ENCODE measurements at regions not wholly inside any gene's neighbourhood (a gene's known extent, or its start where the extent isn't known, plus 50 kb on each side); places are given as distances from the start of the nearest gene placed in this dataset.
A peak's percentile ranks its signal among the peaks of the same experiment; 100 is the strongest.

- H3K27me3 ChIP-seq (ENCODE audit: low read length): no peaks in the 10 kb centered on the region
- H3K27ac ChIP-seq (ENCODE audit: low read length): 0 out of 2 replicates have a peak overlapping the region, but pooled peaks have one; percentile 18
- H3K4me1 ChIP-seq (ENCODE audit: low read length): peaks cover 15% of the 10 kb centered on the region
- H3K9me3 ChIP-seq (ENCODE audit: low read length): no peaks in the 10 kb centered on the region
- peak overlapping the region; percentile 17; the same call in 1 of the 2 replicates for H3K4me3 ChIP-seq (ENCODE audit: low read length)
- H3K4me2 ChIP-seq (ENCODE audit: low read depth, low read length, poor library complexity, severe bottlenecking): peak overlapping the region; percentile 39
- peak; percentile 41 for DNase-seq
- H4K20me1 ChIP-seq (ENCODE audit: insufficient read depth, low read depth, low read length): no peaks in the 10 kb centered on the region
- H3K9ac ChIP-seq (ENCODE audit: low read length): no peak overlapping the region
- no peaks in the 10 kb centered on the region for H3K79me2 ChIP-seq (ENCODE audit: low read length)
- H2AFZ ChIP-seq (ENCODE audit: low read length): no peak overlapping the region
- no peaks in the 10 kb centered on the region for H3K36me3 ChIP-seq (ENCODE audit: insufficient read depth, low read length)
- no peaks in the 10 kb centered on the region for H3K9me2 ChIP-seq (replicated peaks; ENCODE audit: insufficient read depth, low read length)
Observed at GRCh38 chr11:112583261-112583893, 322.7 kb upstream of the PLET1 start.

- peaks cover 15% of the 10 kb centered on the region for H3K4me1 ChIP-seq (ENCODE audit: low read length)
- no peaks in the 10 kb centered on the region for H3K9me2 ChIP-seq (replicated peaks; ENCODE audit: insufficient read depth, low read length)
- no peak overlapping the region for H3K4me2 ChIP-seq (ENCODE audit: low read depth, low read length, poor library complexity, severe bottlenecking)
- no peak overlapping the region for H3K4me3 ChIP-seq (ENCODE audit: low read length)
- H2AFZ ChIP-seq (ENCODE audit: low read length): no peak overlapping the region
- no peaks in the 10 kb centered on the region for H3K36me3 ChIP-seq (ENCODE audit: insufficient read depth, low read length)
- H3K27me3 ChIP-seq (ENCODE audit: low read length): no peaks in the 10 kb centered on the region
- H3K9ac ChIP-seq (ENCODE audit: low read length): no peak overlapping the region
- no peaks in the 10 kb centered on the region for H3K79me2 ChIP-seq (ENCODE audit: low read length)
- no peaks in the 10 kb centered on the region for H3K9me3 ChIP-seq (ENCODE audit: low read length)
- H3K27ac ChIP-seq (ENCODE audit: low read length): no peak overlapping the region
- no peaks in the 10 kb centered on the region for H4K20me1 ChIP-seq (ENCODE audit: insufficient read depth, low read depth, low read length)
- DNase-seq: peak; percentile 44
Observed at GRCh38 chr11:112584672-112585071, 324.0 kb upstream of the PLET1 start.

- no peak overlapping the region for H3K4me2 ChIP-seq (ENCODE audit: low read depth, low read length, poor library complexity, severe bottlenecking)
- no peaks in the 10 kb centered on the region for H3K9me2 ChIP-seq (replicated peaks; ENCODE audit: insufficient read depth, low read length)
- H2AFZ ChIP-seq (ENCODE audit: low read length): no peak overlapping the region
- no peak overlapping the region for H3K9ac ChIP-seq (ENCODE audit: low read length)
- H3K9me3 ChIP-seq (ENCODE audit: low read length): no peaks in the 10 kb centered on the region
- H3K36me3 ChIP-seq (ENCODE audit: insufficient read depth, low read length): no peaks in the 10 kb centered on the region
- H3K79me2 ChIP-seq (ENCODE audit: low read length): no peaks in the 10 kb centered on the region
- H3K27me3 ChIP-seq (ENCODE audit: low read length): no peaks in the 10 kb centered on the region
- DNase-seq: no peak
- peaks cover 13% of the 10 kb centered on the region for H3K4me1 ChIP-seq (ENCODE audit: low read length)
- no peaks in the 10 kb centered on the region for H4K20me1 ChIP-seq (ENCODE audit: insufficient read depth, low read depth, low read length)
- H3K4me3 ChIP-seq (ENCODE audit: low read length): no peak overlapping the region
- no peak overlapping the region for H3K27ac ChIP-seq (ENCODE audit: low read length)
Observed at GRCh38 chr11:112587664-112588063, 327.0 kb upstream of the PLET1 start.

GRCh38 chr11:112588252-112588694, 327.6 kb upstream of the PLET1 start:
- Histone ChIP-seq H3K4me2 (ENCODE audit: low read depth, low read length, poor library complexity, severe bottlenecking) (no peak overlapping the region), H4K20me1 (ENCODE audit: insufficient read depth, low read depth, low read length) (no peaks in the 10 kb centered on the region), H2AFZ (ENCODE audit: low read length) (no peak overlapping the region), H3K27ac (ENCODE audit: low read length) (no peak overlapping the region), H3K9ac (ENCODE audit: low read length) (no peak overlapping the region), H3K9me3 (ENCODE audit: low read length) (no peaks in the 10 kb centered on the region), H3K4me3 (ENCODE audit: low read length) (no peak overlapping the region), H3K9me2 (replicated peaks; ENCODE audit: insufficient read depth, low read length) (no peaks in the 10 kb centered on the region), H3K79me2 (ENCODE audit: low read length) (no peaks in the 10 kb centered on the region), H3K36me3 (ENCODE audit: insufficient read depth, low read length) (no peaks in the 10 kb centered on the region), H3K4me1 (ENCODE audit: low read length) (peaks cover 7% of the 10 kb centered on the region), H3K27me3 (ENCODE audit: low read length) (no peaks in the 10 kb centered on the region)
- DNase-seq: peak; percentile 84

- Histone ChIP-seq H3K9ac (ENCODE audit: low read length) (no peak overlapping the region), H3K4me2 (ENCODE audit: low read depth, low read length, poor library complexity, severe bottlenecking) (no peak overlapping the region), H4K20me1 (ENCODE audit: insufficient read depth, low read depth, low read length) (no peaks in the 10 kb centered on the region), H3K4me3 (ENCODE audit: low read length) (no peak overlapping the region), H3K79me2 (ENCODE audit: low read length) (no peaks in the 10 kb centered on the region), H3K36me3 (ENCODE audit: insufficient read depth, low read length) (no peaks in the 10 kb centered on the region), H3K9me3 (ENCODE audit: low read length) (no peaks in the 10 kb centered on the region), H3K27ac (ENCODE audit: low read length) (no peak overlapping the region), H3K27me3 (ENCODE audit: low read length) (no peaks in the 10 kb centered on the region), H2AFZ (ENCODE audit: low read length) (no peak overlapping the region), H3K4me1 (ENCODE audit: low read length) (no peaks in the 10 kb centered on the region), H3K9me2 (replicated peaks; ENCODE audit: insufficient read depth, low read length) (no peaks in the 10 kb centered on the region)
- DNase-seq: no peak
Observed at GRCh38 chr11:112589155-112589554, 328.5 kb upstream of the PLET1 start.

GRCh38 chr11:112590764-112591163, 330.1 kb upstream of the PLET1 start:
- no peak overlapping the region for H3K27ac ChIP-seq (ENCODE audit: low read length)
- H3K27me3 ChIP-seq (ENCODE audit: low read length): no peaks in the 10 kb centered on the region
- no peaks in the 10 kb centered on the region for H3K9me2 ChIP-seq (replicated peaks; ENCODE audit: insufficient read depth, low read length)
- H3K9me3 ChIP-seq (ENCODE audit: low read length): no peaks in the 10 kb centered on the region
- H3K36me3 ChIP-seq (ENCODE audit: insufficient read depth, low read length): no peaks in the 10 kb centered on the region
- no peaks in the 10 kb centered on the region for H3K79me2 ChIP-seq (ENCODE audit: low read length)
- no peak for DNase-seq
- H3K9ac ChIP-seq (ENCODE audit: low read length): no peak overlapping the region
- H3K4me1 ChIP-seq (ENCODE audit: low read length): no peaks in the 10 kb centered on the region
- no peak overlapping the region for H3K4me3 ChIP-seq (ENCODE audit: low read length)
- H2AFZ ChIP-seq (ENCODE audit: low read length): no peak overlapping the region
- no peak overlapping the region for H3K4me2 ChIP-seq (ENCODE audit: low read depth, low read length, poor library complexity, severe bottlenecking)
- no peaks in the 10 kb centered on the region for H4K20me1 ChIP-seq (ENCODE audit: insufficient read depth, low read depth, low read length)

- Histone ChIP-seq H3K9ac (ENCODE audit: low read length) (no peak overlapping the region), H4K20me1 (ENCODE audit: insufficient read depth, low read depth, low read length) (no peaks in the 10 kb centered on the region), H3K9me3 (ENCODE audit: low read length) (no peaks in the 10 kb centered on the region), H3K4me3 (ENCODE audit: low read length) (no peak overlapping the region), H2AFZ (ENCODE audit: low read length) (no peak overlapping the region), H3K27me3 (ENCODE audit: low read length) (no peaks in the 10 kb centered on the region), H3K36me3 (ENCODE audit: insufficient read depth, low read length) (no peaks in the 10 kb centered on the region), H3K27ac (ENCODE audit: low read length) (no peak overlapping the region), H3K79me2 (ENCODE audit: low read length) (no peaks in the 10 kb centered on the region), H3K9me2 (replicated peaks; ENCODE audit: insufficient read depth, low read length) (no peaks in the 10 kb centered on the region), H3K4me2 (ENCODE audit: low read depth, low read length, poor library complexity, severe bottlenecking) (no peak overlapping the region), H3K4me1 (ENCODE audit: low read length) (no peaks in the 10 kb centered on the region)
- no peak for DNase-seq
Observed at GRCh38 chr11:112593440-112593839, 332.8 kb upstream of the PLET1 start.

GRCh38 chr11:112596324-112596723, 335.7 kb upstream of the PLET1 start:
- H3K36me3 ChIP-seq (ENCODE audit: insufficient read depth, low read length): no peaks in the 10 kb centered on the region
- H3K4me2 ChIP-seq (ENCODE audit: low read depth, low read length, poor library complexity, severe bottlenecking): no peak overlapping the region
- H3K9me2 ChIP-seq (replicated peaks; ENCODE audit: insufficient read depth, low read length): no peaks in the 10 kb centered on the region
- no peak overlapping the region for H3K4me3 ChIP-seq (ENCODE audit: low read length)
- H3K4me1 ChIP-seq (ENCODE audit: low read length): no peaks in the 10 kb centered on the region
- no peaks in the 10 kb centered on the region for H4K20me1 ChIP-seq (ENCODE audit: insufficient read depth, low read depth, low read length)
- H2AFZ ChIP-seq (ENCODE audit: low read length): no peak overlapping the region
- H3K27me3 ChIP-seq (ENCODE audit: low read length): no peaks in the 10 kb centered on the region
- no peaks in the 10 kb centered on the region for H3K9me3 ChIP-seq (ENCODE audit: low read length)
- no peak for DNase-seq
- H3K27ac ChIP-seq (ENCODE audit: low read length): no peak overlapping the region
- no peak overlapping the region for H3K9ac ChIP-seq (ENCODE audit: low read length)
- H3K79me2 ChIP-seq (ENCODE audit: low read length): no peaks in the 10 kb centered on the region

Data from Karpas-422 (cell line).